Neural progenitor cell (in vitro differentiated cells): ENCODE measurements at regions not wholly inside any gene's neighbourhood (a gene's known extent, or its start where the extent isn't known, plus 50 kb on each side); places are given as distances from the start of the nearest gene placed in this dataset.

Experiments
- DNase-seq: peaks from one replicate; pipeline ENCODE4 v3.0.0-alpha.2; 2016; ENCODE audit warnings: low spot score
- H2AFZ ChIP-seq: fragments of 200-600 bp; sonication (generic); replicated peaks from 2 replicates; pipeline ENCODE4 v1.6.1; 2016; ENCODE audit warnings: antibody characterized with exemption
- H3F3A ChIP-seq: fragments of 200-600 bp; sonication (generic); 2 replicates; pipeline ENCODE4 v1.6.1; 2016; ENCODE audit warnings: antibody characterized with exemption, low read depth
- H3K27ac ChIP-seq: fragments of 200-600 bp; sonication (generic); 2 replicates; pipeline ENCODE4 v1.5.1; 2016; ENCODE audit warnings: mild to moderate bottlenecking
- H3K27me3 ChIP-seq: fragments of 200-600 bp; sonication (generic); 2 replicates; pipeline ENCODE4 v1.6.1; 2016; ENCODE audit warnings: mild to moderate bottlenecking, moderate library complexity
- H3K36me3 ChIP-seq: fragments of 200-600 bp; sonication (generic); 2 replicates; pipeline ENCODE4 v1.5.1; 2016
- H3K4me1 ChIP-seq: fragments of 200-600 bp; sonication (generic); 2 replicates; pipeline ENCODE4 v1.6.1; 2016; ENCODE audit warnings: mixed run types
- H3K4me2 ChIP-seq: fragments of 200-600 bp; sonication (generic); 2 replicates; pipeline ENCODE4 v1.6.1; 2016
- H3K4me3 ChIP-seq: fragments of 200-600 bp; sonication (generic); 2 replicates; pipeline ENCODE4 v1.5.1; 2016
- H3K79me2 ChIP-seq: fragments of 200-600 bp; sonication (generic); 2 replicates; pipeline ENCODE4 v1.6.1; 2016; ENCODE audit warnings: low read depth
- H3K9ac ChIP-seq: fragments of 200-600 bp; sonication (generic); 2 replicates; pipeline ENCODE4 v1.6.1; 2016
- H3K9me3 ChIP-seq: fragments of 200-600 bp; sonication (generic); 2 replicates; pipeline ENCODE4 v1.5.1; 2016; ENCODE audit warnings: low read depth
- H4K20me1 ChIP-seq: fragments of 200-600 bp; sonication (generic); 2 replicates; pipeline ENCODE4 v1.6.1; 2016; ENCODE audit warnings: low read depth
- H3K27ac Mint-ChIP-seq: 3 replicates; pipeline ENCODE4 v1.8.0; 2021; ENCODE audit warnings: mixed read lengths
- H3K27me3 Mint-ChIP-seq: 2 replicates; pipeline ENCODE4 v1.8.0; 2022; ENCODE audit warnings: low read depth, mild to moderate bottlenecking, inconsistent platforms, moderate library complexity, mixed read lengths; ENCODE audit not compliant: insufficient read depth
- H3K36me3 Mint-ChIP-seq: 3 replicates; pipeline ENCODE4 v1.8.0; 2021; ENCODE audit warnings: mixed read lengths
- H3K4me1 Mint-ChIP-seq: 3 replicates; pipeline ENCODE4 v1.8.0; 2021; ENCODE audit warnings: mixed read lengths
- H3K4me3 Mint-ChIP-seq: 3 replicates; pipeline ENCODE4 v1.8.0; 2021; ENCODE audit warnings: mild to moderate bottlenecking, moderate library complexity, mixed read lengths
- H3K9me3 Mint-ChIP-seq: 3 replicates; pipeline ENCODE4 v1.8.0; 2020; ENCODE audit warnings: mixed read lengths
- CTCF ChIP-seq: fragments of 200-600 bp; sonication (generic); IDR thresholded peaks from 2 replicates; pipeline ENCODE4 v1.5.1; 2017; ENCODE audit warnings: antibody characterized with exemption, mild to moderate bottlenecking
- EZH2 ChIP-seq: fragments of 200-600 bp; sonication (generic); IDR thresholded peaks from 2 replicates; pipeline ENCODE4 v1.6.1; 2017; ENCODE audit warnings: antibody characterized with exemption, mild to moderate bottlenecking, moderate library complexity
- EZH2phosphoT487 ChIP-seq: fragments of 200-600 bp; sonication (generic); IDR thresholded peaks from 2 replicates; pipeline ENCODE4 v1.6.1; 2017; ENCODE audit warnings: antibody characterized with exemption

- no peak for TF ChIP-seq EZH2
- TF ChIP-seq CTCF: no peak
- TF ChIP-seq EZH2phosphoT487: no peak
- no peaks in the 10 kb centered on the region for H3K79me2 ChIP-seq
- H3K4me3 ChIP-seq: no peak overlapping the region
- H3K27me3 Mint-ChIP-seq: peaks cover 6% of the 10 kb centered on the region
- H2AFZ ChIP-seq: peak overlapping the region; percentile 29
- H3K27ac ChIP-seq: no peak overlapping the region
- peaks cover 3% of the 10 kb centered on the region for H3K27me3 ChIP-seq
- no peak for DNase-seq
- no peaks in the 10 kb centered on the region for H3K36me3 Mint-ChIP-seq
- H3F3A ChIP-seq: peaks cover 13% of the 10 kb centered on the region
- no peaks in the 10 kb centered on the region for H3K9me3 Mint-ChIP-seq
- H3K4me3 Mint-ChIP-seq: no peak overlapping the region
- peaks cover 20% of the 10 kb centered on the region for H3K4me1 ChIP-seq
- no peak overlapping the region for H3K4me2 ChIP-seq
- H3K36me3 ChIP-seq: no peaks in the 10 kb centered on the region
- no peak overlapping the region for H3K27ac Mint-ChIP-seq
- H3K9me3 ChIP-seq: no peaks in the 10 kb centered on the region
- no peaks in the 10 kb centered on the region for H4K20me1 ChIP-seq
- H3K4me1 Mint-ChIP-seq: peaks cover 26% of the 10 kb centered on the region
- H3K9ac ChIP-seq: no peak overlapping the region
Measured at GRCh38 chr14:61190341-61190740, 90.8 kb downstream of the TMEM30B start.

- H3K27ac ChIP-seq: no peak overlapping the region
- H2AFZ ChIP-seq: peak overlapping the region; percentile 91
- peak overlapping the region; percentile 63 for H3K4me2 ChIP-seq
- H3F3A ChIP-seq: peaks cover 13% of the 10 kb centered on the region
- peak; percentile 82 for DNase-seq
- no peaks in the 10 kb centered on the region for H4K20me1 ChIP-seq
- H3K79me2 ChIP-seq: no peaks in the 10 kb centered on the region
- peaks cover 20% of the 10 kb centered on the region for H3K4me1 ChIP-seq
- H3K4me3 ChIP-seq: no peak overlapping the region
- Mint-ChIP-seq H3K27me3 (peaks cover 6% of the 10 kb centered on the region), H3K4me3 (no peak overlapping the region), H3K36me3 (no peaks in the 10 kb centered on the region), H3K27ac (no peak overlapping the region), H3K9me3 (no peaks in the 10 kb centered on the region), H3K4me1 (peaks cover 26% of the 10 kb centered on the region)
- H3K9me3 ChIP-seq: no peaks in the 10 kb centered on the region
- no peak for TF ChIP-seq EZH2phosphoT487
- peak; percentile 63 for TF ChIP-seq CTCF
- no peaks in the 10 kb centered on the region for H3K36me3 ChIP-seq
- no peak overlapping the region for H3K9ac ChIP-seq
- H3K27me3 ChIP-seq: peaks cover 3% of the 10 kb centered on the region
Measured at GRCh38 chr14:61188978-61189808, 91.9 kb downstream of the TMEM30B start.

GRCh38 chr14:61188196-61188595, 92.9 kb downstream of the TMEM30B start:
- Histone ChIP-seq H3K27me3 (peaks cover 3% of the 10 kb centered on the region), H3K4me1 (peaks cover 19% of the 10 kb centered on the region), H3K36me3 (no peaks in the 10 kb centered on the region), H3K79me2 (no peaks in the 10 kb centered on the region), H3K9ac (no peak overlapping the region), H3K4me2 (no peak overlapping the region), H3K9me3 (no peaks in the 10 kb centered on the region), H3K27ac (no peak overlapping the region), H3F3A (peaks cover 13% of the 10 kb centered on the region), H2AFZ (no peak overlapping the region), H4K20me1 (no peaks in the 10 kb centered on the region), H3K4me3 (no peak overlapping the region)
- H3K4me3 Mint-ChIP-seq: no peak overlapping the region
- DNase-seq: peak; percentile 21
- no peak for TF ChIP-seq EZH2
- no peak for TF ChIP-seq EZH2phosphoT487
- TF ChIP-seq CTCF: no peak
- no peaks in the 10 kb centered on the region for H3K9me3 Mint-ChIP-seq
- H3K27me3 Mint-ChIP-seq: peaks cover 6% of the 10 kb centered on the region
- peaks cover 19% of the 10 kb centered on the region for H3K4me1 Mint-ChIP-seq
- H3K36me3 Mint-ChIP-seq: no peaks in the 10 kb centered on the region
- H3K27ac Mint-ChIP-seq: peak overlapping the region; percentile 32
